Skeletal muscle satellite cell (primary cell): ENCODE measurements at regions not wholly inside any gene's neighbourhood (a gene's known extent, or its start where the extent isn't known, plus 50 kb on each side); places are given as distances from the start of the nearest gene placed in this dataset.

Experiments
- H3K27me3 ChIP-seq: 2 replicates; pipeline ENCODE4 v1.7.0; 2013; ENCODE audit warnings: low read length; ENCODE audit not compliant: control insufficient read depth, insufficient read depth
- H3K36me3 ChIP-seq: 2 replicates; pipeline ENCODE4 v1.7.0; 2013; ENCODE audit warnings: mild to moderate bottlenecking, control low read depth, low read length; ENCODE audit not compliant: insufficient read depth
- H3K4me1 ChIP-seq: 2 replicates; pipeline ENCODE4 v1.7.0; 2013; ENCODE audit warnings: low read length; ENCODE audit not compliant: control insufficient read depth, insufficient read depth
- H3K4me2 ChIP-seq: 2 replicates; pipeline ENCODE4 v1.7.0; 2013; ENCODE audit warnings: mild to moderate bottlenecking, low read length
- H3K4me3 ChIP-seq: 2 replicates; pipeline ENCODE4 v1.7.0; 2013; ENCODE audit warnings: low read length
- H3K9ac ChIP-seq: 2 replicates; pipeline ENCODE4 v1.7.0; 2013; ENCODE audit warnings: mild to moderate bottlenecking, low read depth, low read length, moderate library complexity
- H3K9me3 ChIP-seq: replicated peaks from 2 replicates; pipeline ENCODE4 v1.7.0; 2013; ENCODE audit warnings: mild to moderate bottlenecking, control low read depth, low read length

DNA sequence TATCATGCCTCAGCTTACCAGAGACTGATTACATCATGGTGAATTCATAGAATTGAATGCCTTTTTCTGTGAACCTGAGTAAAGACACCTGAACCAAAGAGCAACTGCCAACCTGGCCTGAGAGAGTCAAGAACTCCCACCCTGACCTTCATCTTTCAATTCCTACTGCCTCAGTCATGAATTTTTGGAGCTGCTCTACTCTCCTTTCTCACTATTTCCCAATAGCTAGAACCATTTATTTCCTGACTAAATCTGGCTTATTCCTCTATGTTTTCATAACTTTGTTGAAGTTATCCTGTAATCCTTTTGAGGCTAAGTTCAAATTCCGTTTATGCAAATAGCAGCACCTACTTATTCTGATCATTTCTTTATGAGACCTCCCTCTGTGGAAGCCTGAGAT lies 712.4 kb upstream of the UBE2E2 start:
- Histone ChIP-seq H3K4me1 (peaks cover 4% of the 10 kb centered on the region), H3K27me3 (peaks cover 8% of the 10 kb centered on the region), H3K4me3 (no peak overlapping the region), H3K9me3 (no peaks in the 10 kb centered on the region), H3K36me3 (no peaks in the 10 kb centered on the region), H3K4me2 (no peak overlapping the region), H3K9ac (no peak overlapping the region)

DNA sequence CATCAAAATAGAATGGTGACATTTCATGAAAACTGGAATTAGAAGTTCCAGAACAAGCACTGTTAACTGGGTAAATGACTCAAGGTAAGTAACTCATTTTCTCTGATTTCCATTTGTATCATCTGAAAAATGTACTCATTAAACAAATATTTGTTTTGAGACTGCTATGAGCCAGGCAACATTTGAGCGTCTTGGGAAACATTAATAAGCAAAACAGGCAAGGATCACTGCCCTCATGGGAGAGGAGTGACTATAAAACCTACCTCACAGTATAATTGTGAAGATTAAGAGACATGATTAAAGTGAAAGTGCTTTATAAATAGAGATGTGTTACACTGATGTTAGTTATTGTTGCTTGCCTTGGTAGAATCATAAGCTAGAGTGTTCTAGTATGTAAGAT lies 711.8 kb upstream of the UBE2E2 start:
- H3K4me2 ChIP-seq, result no peak overlapping the region
- no peak overlapping the region for H3K4me3 ChIP-seq
- H3K9me3 ChIP-seq, result no peaks in the 10 kb centered on the region
- peaks cover 4% of the 10 kb centered on the region for H3K4me1 ChIP-seq
- H3K27me3 ChIP-seq, result peaks cover 7% of the 10 kb centered on the region
- H3K36me3 ChIP-seq, result no peaks in the 10 kb centered on the region
- no peak overlapping the region for H3K9ac ChIP-seq

DNA sequence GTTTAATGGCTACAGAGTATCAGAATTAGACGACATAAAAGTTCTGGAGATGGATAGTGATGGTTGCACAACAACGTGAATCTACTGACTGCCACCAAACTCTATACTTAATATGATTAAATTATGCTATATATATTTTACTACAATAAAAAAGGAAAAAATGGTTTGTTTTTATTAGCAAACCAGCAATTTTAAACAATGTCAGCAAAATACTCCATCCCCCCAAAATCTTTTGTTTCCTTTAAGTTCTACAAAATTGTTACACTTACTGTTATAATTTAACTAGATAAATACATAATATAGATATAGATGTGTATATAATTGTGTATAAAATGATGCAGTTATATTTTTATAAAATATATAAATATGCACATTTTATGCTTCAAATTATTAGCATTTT lies 710.8 kb upstream of the UBE2E2 start:
- no peak overlapping the region for H3K4me3 ChIP-seq
- no peak overlapping the region for H3K9ac ChIP-seq
- H3K36me3 ChIP-seq, result no peaks in the 10 kb centered on the region
- H3K4me1 ChIP-seq, result peaks cover 4% of the 10 kb centered on the region
- peaks cover 3% of the 10 kb centered on the region for H3K27me3 ChIP-seq
- no peak overlapping the region for H3K4me2 ChIP-seq
- H3K9me3 ChIP-seq, result no peaks in the 10 kb centered on the region

DNA sequence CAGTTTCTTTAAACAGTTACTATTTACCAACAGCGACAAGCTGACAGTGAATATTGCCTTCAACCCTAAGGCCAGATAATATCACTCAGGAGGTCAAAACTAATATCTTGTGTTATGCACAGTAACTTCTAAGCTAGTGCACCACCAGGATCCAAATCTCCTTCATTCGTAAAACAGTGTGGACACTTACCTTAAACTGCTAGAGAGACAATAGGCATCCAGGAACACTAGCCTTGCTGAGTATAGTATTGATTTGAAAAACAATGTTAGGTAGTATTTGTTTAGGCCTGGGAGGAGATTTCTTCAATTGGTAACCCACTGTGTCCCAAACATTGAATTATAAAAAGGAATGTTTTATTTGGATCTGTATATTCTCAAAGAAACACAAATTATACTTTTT lies 707.9 kb upstream of the UBE2E2 start:
- Histone ChIP-seq H3K4me2 (no peak overlapping the region), H3K36me3 (no peaks in the 10 kb centered on the region), H3K9ac (no peak overlapping the region), H3K9me3 (no peaks in the 10 kb centered on the region), H3K27me3 (no peaks in the 10 kb centered on the region), H3K4me3 (no peak overlapping the region), H3K4me1 (peaks cover 4% of the 10 kb centered on the region)

DNA sequence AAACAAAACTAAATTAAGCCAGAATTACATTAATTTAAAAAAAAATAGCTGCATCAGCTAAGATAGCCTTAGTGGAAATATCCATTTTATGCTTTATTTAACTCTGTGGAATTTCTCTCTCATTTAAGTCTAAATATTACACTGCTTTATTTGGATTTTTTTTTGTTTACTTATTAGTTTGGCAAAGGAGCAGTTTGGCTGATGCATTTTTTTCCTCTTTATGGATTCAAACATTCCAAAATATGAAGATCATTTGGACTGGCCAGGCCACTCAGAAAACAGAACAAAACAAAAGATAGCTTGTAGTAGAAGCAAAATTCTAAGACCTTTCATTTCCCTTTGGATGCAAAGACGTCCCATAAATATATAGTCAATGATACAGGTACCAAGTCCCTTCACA lies 707.3 kb upstream of the UBE2E2 start:
- no peaks in the 10 kb centered on the region for H3K9me3 ChIP-seq
- H3K27me3 ChIP-seq, result no peaks in the 10 kb centered on the region
- H3K9ac ChIP-seq, result no peak overlapping the region
- no peaks in the 10 kb centered on the region for H3K36me3 ChIP-seq
- no peak overlapping the region for H3K4me3 ChIP-seq
- H3K4me1 ChIP-seq, result peaks cover 4% of the 10 kb centered on the region
- no peak overlapping the region for H3K4me2 ChIP-seq

DNA sequence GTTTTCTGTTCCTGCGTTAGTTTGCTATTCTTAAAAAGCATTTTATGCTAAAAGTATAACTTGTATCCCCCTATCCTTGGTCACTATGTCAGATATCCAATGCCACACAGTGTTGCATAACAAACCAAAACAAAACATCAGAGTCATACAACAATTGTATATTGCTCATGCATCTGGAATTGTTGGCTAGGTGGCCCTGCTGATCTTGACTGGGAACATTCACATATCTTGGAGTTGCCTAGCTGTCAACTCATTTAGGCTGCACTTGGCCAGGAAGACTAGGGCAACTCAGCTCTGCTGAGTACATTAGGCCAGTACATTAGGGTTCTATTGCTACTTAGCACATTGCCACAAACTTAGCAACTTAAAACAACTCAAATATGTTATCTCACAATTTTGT lies 706.5 kb upstream of the UBE2E2 start:
- Histone ChIP-seq H3K4me2 (no peak overlapping the region), H3K9ac (no peak overlapping the region), H3K9me3 (no peaks in the 10 kb centered on the region), H3K4me1 (peaks cover 1% of the 10 kb centered on the region), H3K27me3 (no peaks in the 10 kb centered on the region), H3K36me3 (no peaks in the 10 kb centered on the region), H3K4me3 (no peak overlapping the region)

DNA sequence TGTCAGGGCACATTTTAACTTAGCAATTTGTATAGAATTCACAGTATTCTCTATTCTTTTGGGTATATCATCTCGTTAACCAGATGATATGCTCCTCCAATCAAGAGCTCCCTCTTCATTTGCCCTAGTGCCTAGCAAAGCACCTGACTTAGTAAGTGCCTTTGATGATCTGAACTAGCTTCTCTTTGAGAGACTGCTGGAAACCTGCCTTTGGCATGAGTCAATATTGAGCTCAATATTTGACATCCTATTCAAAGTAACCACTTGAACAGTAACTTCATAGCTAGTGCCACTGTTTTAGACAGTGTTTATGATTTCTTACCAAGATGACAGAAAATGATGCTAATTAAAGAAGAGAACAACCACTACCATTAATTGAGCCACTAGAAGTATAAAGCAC lies 696.3 kb upstream of the UBE2E2 start:
- no peak overlapping the region for H3K4me3 ChIP-seq
- no peak overlapping the region for H3K9ac ChIP-seq
- H3K27me3 ChIP-seq, result peaks cover 13% of the 10 kb centered on the region
- H3K9me3 ChIP-seq, result no peaks in the 10 kb centered on the region
- H3K4me2 ChIP-seq, result no peak overlapping the region
- H3K36me3 ChIP-seq, result no peaks in the 10 kb centered on the region
- no peaks in the 10 kb centered on the region for H3K4me1 ChIP-seq

DNA sequence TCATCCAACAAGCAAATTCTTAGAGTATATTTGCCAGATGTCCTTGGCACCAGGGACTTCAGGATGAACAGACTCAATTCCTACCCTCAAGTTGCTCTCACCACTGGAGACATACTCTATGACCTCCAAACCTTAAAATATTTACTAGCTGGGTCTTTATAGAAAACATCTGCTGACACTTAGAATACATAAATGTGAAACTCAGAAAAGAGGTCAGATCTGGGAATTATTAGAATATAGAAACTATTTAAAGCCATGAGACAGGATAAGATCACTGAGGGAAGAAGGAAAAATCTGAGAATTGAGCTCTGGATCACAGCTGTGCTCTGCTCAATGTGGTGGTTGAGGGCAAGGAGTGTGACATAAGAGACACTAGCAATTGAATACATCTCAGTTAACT lies 695.4 kb upstream of the UBE2E2 start:
- no peaks in the 10 kb centered on the region for H3K36me3 ChIP-seq
- H3K4me1 ChIP-seq, result no peaks in the 10 kb centered on the region
- H3K9ac ChIP-seq, result no peak overlapping the region
- no peak overlapping the region for H3K4me2 ChIP-seq
- peaks cover 12% of the 10 kb centered on the region for H3K27me3 ChIP-seq
- no peak overlapping the region for H3K4me3 ChIP-seq
- no peaks in the 10 kb centered on the region for H3K9me3 ChIP-seq

DNA sequence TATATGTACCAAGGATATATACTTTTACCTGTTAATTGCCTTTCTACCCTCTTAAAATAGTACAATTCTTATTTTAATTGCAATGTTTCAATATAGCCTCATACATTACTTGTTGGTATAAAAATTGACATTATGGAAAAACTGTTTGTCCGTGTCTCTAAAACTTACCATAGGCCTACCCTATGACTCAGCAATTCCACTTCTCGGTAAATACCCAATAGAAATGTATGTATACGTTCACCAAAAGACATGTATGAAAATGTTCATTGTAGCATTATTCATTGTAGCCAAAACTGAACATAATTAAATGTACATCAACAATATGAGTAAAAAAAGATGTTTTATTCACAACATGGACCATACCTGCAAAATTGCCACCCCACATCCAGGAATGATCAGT lies 679.2 kb upstream of the UBE2E2 start:
- no peaks in the 10 kb centered on the region for H3K27me3 ChIP-seq
- H3K36me3 ChIP-seq, result no peaks in the 10 kb centered on the region
- no peaks in the 10 kb centered on the region for H3K4me1 ChIP-seq
- no peaks in the 10 kb centered on the region for H3K9me3 ChIP-seq
- H3K4me3 ChIP-seq, result no peak overlapping the region
- H3K4me2 ChIP-seq, result no peak overlapping the region
- no peak overlapping the region for H3K9ac ChIP-seq

DNA sequence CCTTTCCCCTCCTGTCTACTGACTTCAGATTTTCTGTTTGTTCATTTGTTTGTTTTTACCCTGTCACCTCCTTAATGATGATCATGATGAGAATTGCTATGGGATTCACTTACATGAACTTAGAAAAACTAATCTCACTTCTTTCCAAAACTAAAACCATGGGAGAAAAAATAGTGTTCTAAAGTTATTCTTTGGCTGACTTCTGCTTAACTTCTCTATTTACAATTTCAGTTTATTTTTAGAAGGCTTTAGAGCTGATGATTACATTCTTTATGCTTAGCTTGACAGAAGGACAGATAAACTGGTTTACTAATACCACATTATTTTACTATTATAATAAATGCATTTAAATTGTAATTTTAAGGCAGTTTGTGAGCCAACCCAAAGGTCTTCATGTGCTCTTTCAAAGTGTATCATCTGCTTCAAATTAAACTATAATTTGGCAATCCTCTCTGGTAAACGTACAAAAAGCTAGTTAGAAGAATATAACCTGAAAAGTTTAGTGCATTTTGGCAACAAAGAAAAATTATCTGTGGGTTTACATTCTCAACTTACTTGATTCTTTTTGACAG lies 676.8 kb upstream of the UBE2E2 start:
- no peaks in the 10 kb centered on the region for H3K4me1 ChIP-seq
- H3K9me3 ChIP-seq, result no peaks in the 10 kb centered on the region
- H3K9ac ChIP-seq, result no peak overlapping the region
- H3K36me3 ChIP-seq, result no peaks in the 10 kb centered on the region
- H3K4me3 ChIP-seq, result no peak overlapping the region
- no peak overlapping the region for H3K4me2 ChIP-seq
- H3K27me3 ChIP-seq, result no peaks in the 10 kb centered on the region

DNA sequence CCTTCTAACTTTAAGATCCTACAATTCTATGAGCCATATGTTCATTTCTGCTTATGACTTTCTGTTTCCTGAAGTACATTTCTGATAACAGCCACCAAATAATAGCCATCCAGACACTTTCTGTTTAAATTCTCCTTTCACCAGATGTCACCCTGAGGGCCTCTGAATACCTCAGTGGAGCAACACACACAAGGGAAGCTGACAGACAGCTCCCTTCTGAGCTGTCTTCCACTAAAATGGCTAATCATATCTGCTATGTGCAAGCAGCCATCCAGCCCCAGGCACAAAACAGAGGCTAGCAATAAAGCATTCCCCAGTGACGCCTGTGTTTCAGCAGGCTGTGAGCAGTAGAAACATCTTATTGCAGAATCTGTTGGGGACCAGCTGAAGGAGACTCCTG lies 666.6 kb upstream of the UBE2E2 start:
- Histone ChIP-seq H3K36me3 (no peaks in the 10 kb centered on the region), H3K4me1 (no peaks in the 10 kb centered on the region)

DNA sequence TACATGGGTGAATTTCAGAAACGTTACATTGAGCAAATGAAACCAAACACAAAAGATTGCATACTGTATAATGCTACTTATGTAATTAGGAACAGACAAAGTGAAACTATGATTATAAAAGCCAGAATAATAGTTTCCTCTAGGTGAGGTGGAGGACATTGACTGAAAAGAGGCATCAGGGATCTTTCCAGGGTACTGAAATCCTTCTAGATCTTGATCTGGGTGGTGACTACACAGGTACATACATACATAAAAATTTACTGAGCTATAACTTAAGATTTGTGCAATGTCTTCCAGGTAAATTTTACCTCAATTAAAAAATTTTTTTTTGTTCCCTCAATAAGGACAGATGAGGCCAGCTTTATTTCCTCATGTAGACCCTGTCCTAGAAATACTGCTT lies 665.6 kb upstream of the UBE2E2 start:
- Histone ChIP-seq H3K4me1 (no peaks in the 10 kb centered on the region), H3K9me3 (no peaks in the 10 kb centered on the region), H3K4me2 (no peak overlapping the region), H3K9ac (no peak overlapping the region), H3K27me3 (no peaks in the 10 kb centered on the region), H3K4me3 (no peak overlapping the region), H3K36me3 (no peaks in the 10 kb centered on the region)

More for the DNA sequence above, 666.6 kb upstream of the UBE2E2 start:
- Histone ChIP-seq H3K9me3 (no peaks in the 10 kb centered on the region), H3K4me3 (no peak overlapping the region), H3K4me2 (no peak overlapping the region), H3K9ac (no peak overlapping the region), H3K27me3 (no peaks in the 10 kb centered on the region)
